Coronary artery (tissue), 2 donors: ENCODE measurements at regions not wholly inside any gene's neighbourhood (a gene's known extent, or its start where the extent isn't known, plus 50 kb on each side); places are given as distances from the start of the nearest gene placed in this dataset.

Experiments used
- DNase-seq: peaks from one replicate; pipeline ENCODE4 v3.0.0-alpha.2; 2017; ENCODE audit warnings: low spot score
- H3K27ac ChIP-seq, 2 donors: fragments of 200-600 bp; sonication (generic); one replicate each; pipeline ENCODE4 v1.5.1; 2016 to 2019
- H3K4me3 ChIP-seq: fragments of 200-600 bp; sonication (generic); 2 replicates; pipeline ENCODE4 v1.5.1; 2016; ENCODE audit warnings: mild to moderate bottlenecking, moderate library complexity
- CTCF ChIP-seq: fragments of 200-600 bp; sonication (generic); IDR thresholded peaks from one replicate; pipeline ENCODE4 v1.5.1; 2019; ENCODE audit warnings: antibody characterized with exemption

DNA sequence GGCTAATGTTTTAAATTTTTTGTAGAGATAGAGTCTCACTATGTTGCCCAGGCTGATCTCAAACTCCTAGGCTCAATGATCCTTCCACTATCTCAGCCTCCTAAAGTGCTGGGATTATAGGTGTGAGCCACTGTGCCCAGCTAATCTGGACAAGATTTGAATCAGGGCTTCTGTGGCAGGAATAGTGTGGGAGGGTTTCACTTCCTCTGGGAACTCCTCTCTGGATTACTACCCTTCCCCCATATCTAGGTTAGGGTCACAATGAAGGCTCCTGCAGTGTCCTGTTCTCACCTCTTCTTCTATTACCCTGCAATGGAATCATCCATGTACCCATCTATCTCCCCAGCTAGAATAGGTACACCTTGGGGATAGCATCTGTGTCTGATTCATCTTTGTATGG lies 133.6 kb upstream of the RAB4A start:
- H3K27ac ChIP-seq: no peak overlapping the region
- no peak for TF ChIP-seq CTCF
- no peak for DNase-seq
- H3K4me3 ChIP-seq: no peak overlapping the region

DNA sequence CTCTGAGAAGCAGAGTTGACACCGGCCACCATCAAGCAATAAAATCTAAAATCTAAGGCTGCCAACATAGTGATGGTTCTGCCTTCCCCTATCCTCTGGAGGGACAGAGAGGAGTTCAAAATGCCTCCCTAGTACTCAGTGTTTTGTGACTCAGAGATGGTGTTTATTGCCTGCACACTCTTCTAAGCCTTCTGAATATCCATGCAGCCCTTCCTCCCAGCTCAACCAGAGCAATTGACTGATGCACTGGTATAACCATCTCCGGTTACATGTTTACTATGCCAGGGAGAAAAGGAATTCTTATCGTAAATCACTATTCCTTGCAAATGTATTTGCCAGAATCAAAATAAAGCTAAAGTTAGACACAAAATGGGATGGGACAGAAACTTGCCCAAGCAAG lies 132.9 kb upstream of the RAB4A start:
- DNase-seq: no peak
- no peak overlapping the region for H3K4me3 ChIP-seq
- TF ChIP-seq CTCF: no peak
- no peak overlapping the region for H3K27ac ChIP-seq

GRCh38 chr1:229139331-229140118 lies 131.4 kb upstream of the RAB4A start:
- TF ChIP-seq CTCF: no peak
- no peak overlapping the region for H3K27ac ChIP-seq
- DNase-seq: no peak
- H3K4me3 ChIP-seq: no peak overlapping the region

GRCh38 chr1:229140119-229140396 lies 130.9 kb upstream of the RAB4A start:
- no peak for DNase-seq
- no peak for TF ChIP-seq CTCF
- no peak overlapping the region for H3K4me3 ChIP-seq
- no peak overlapping the region for H3K27ac ChIP-seq

DNA sequence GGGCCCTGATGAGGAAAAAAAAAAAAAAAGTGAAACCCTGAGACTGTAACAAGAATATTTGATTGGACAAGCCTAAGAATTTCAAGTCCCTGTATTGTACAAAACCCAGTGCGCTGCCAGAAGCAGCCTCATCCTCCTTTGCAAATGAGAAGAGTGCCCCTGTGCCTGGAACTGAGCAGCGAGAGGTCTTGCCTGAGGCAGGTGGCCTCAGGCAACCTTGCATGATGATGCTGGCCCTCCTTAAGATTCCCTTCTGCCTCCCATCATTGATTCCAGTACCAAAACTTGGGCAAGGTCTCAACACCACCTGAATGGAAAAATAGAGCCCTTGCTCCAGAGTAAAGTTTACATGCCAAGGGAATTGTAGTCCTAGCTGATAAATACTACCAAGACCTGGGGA lies 129.6 kb upstream of the RAB4A start:
- no peak overlapping the region for H3K4me3 ChIP-seq
- DNase-seq: no peak
- no peak for TF ChIP-seq CTCF
- H3K27ac ChIP-seq: no peak overlapping the region

DNA sequence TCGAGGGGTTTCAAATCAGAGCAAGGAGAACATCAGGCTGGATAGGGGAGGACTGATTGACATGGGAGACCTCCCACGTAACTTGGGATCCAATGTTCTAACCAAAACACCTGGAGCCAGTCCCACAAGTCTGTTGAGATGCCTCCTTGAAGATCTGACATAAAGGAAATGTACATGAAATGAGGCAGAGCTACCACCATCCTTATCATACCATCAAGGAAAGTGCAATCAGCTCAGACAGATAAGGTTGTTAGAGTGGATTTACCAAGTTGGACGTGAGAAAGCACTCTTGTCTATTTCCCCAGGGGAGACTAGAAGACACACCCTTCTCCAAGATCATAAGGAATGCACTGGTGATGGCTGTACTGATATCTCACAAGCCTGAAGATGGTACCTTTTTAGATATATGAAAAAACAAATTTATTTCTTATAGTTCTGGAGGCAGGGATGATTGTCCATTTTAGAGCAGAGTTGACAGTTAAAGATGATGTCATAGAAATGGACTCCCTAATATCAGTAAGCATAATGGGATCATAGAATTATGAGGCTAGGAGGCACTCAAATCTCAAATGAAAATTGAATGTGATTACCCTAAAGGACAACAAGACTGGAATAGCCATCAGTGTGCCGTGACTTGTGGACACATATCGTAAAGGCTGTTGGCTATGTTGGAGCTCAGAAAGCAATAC lies 129.1 kb upstream of the RAB4A start:
- TF ChIP-seq CTCF: no peak
- no peak for DNase-seq
- Histone ChIP-seq H3K4me3 (no peak overlapping the region), H3K27ac (no peak overlapping the region)

DNA sequence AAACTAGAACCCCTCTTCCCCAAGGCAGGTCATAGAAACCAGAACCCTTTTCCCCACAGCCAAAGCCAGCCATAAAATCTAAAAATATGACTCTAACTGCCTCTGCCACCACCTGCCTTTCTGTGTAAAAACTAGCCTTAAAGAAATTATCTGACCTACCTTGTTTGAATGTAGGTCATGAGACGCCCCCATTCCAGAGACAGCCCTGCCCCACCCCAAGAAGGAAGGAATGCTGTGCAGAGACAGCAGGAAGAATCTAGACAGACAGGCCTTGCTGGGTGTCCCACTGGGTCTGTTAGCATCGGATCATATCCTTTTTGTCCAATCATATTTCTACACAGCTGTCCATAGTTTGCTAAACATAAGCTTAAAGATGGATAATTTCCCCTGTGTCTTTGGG lies 128.4 kb upstream of the RAB4A start:
- Histone ChIP-seq H3K4me3 (no peak overlapping the region), H3K27ac (no peak overlapping the region)
- TF ChIP-seq CTCF: no peak
- DNase-seq: no peak
